ACC112 (cell line): ENCODE measurements at regions not wholly inside any gene's neighbourhood (a gene's known extent, or its start where the extent isn't known, plus 50 kb on each side); places are given as distances from the start of the nearest gene placed in this dataset.

Experiments used
- H2AFZ ChIP-seq: fragments of 200-600 bp; sonication (generic); one replicate; pipeline ENCODE4 v1.6.0; 2017; ENCODE audit warnings: antibody characterized with exemption, low read length; ENCODE audit not compliant: unreplicated experiment
- H3K27ac ChIP-seq: fragments of 200-600 bp; sonication (generic); 2 replicates; pipeline ENCODE4 v1.5.1; 2014; ENCODE audit warnings: low read depth, mild to moderate bottlenecking, antibody characterized with exemption, low read length, moderate library complexity
- H3K27me3 ChIP-seq: fragments of 200-600 bp; sonication (generic); 2 replicates; pipeline ENCODE4 v1.6.1; 2014; ENCODE audit warnings: mild to moderate bottlenecking, antibody characterized with exemption, low read length, moderate library complexity, mixed read lengths; ENCODE audit not compliant: insufficient read depth
- H3K36me3 ChIP-seq: fragments of 200-600 bp; sonication (generic); 2 replicates; pipeline ENCODE4 v1.6.1; 2016; ENCODE audit warnings: mild to moderate bottlenecking, antibody characterized with exemption, low read length, moderate library complexity, mixed read lengths; ENCODE audit not compliant: insufficient read depth
- H3K4me1 ChIP-seq: fragments of 200-600 bp; sonication (generic); one replicate; pipeline ENCODE4 v1.6.1; 2016; ENCODE audit warnings: low read length, mixed read lengths; ENCODE audit not compliant: insufficient read depth, unreplicated experiment, control insufficient read depth
- H3K4me3 ChIP-seq: fragments of 200-600 bp; sonication (generic); 2 replicates; pipeline ENCODE4 v1.5.1; 2014; ENCODE audit warnings: mild to moderate bottlenecking, low read depth, low read length
- H3K79me2 ChIP-seq: fragments of 200-600 bp; sonication (generic); one replicate; pipeline ENCODE4 v1.6.0; 2016; ENCODE audit warnings: low read length; ENCODE audit not compliant: control insufficient read depth, unreplicated experiment, insufficient read depth

GRCh38 chr4:45985038-45985437, 138.8 kb downstream of the GABRG1 start:
- H3K4me1 ChIP-seq = no peaks in the 10 kb centered on the region
- no peaks in the 10 kb centered on the region for H3K79me2 ChIP-seq
- no peak overlapping the region for H3K4me3 ChIP-seq
- H3K36me3 ChIP-seq = no peaks in the 10 kb centered on the region
- H2AFZ ChIP-seq = no peak overlapping the region
- no peaks in the 10 kb centered on the region for H3K27me3 ChIP-seq
- H3K27ac ChIP-seq = no peak overlapping the region

- no peak overlapping the region for H2AFZ ChIP-seq
- H3K27me3 ChIP-seq = no peaks in the 10 kb centered on the region
- H3K4me3 ChIP-seq = no peak overlapping the region
- H3K79me2 ChIP-seq = no peaks in the 10 kb centered on the region
- H3K36me3 ChIP-seq = no peaks in the 10 kb centered on the region
- H3K4me1 ChIP-seq = no peaks in the 10 kb centered on the region
- H3K27ac ChIP-seq = no peak overlapping the region
These were observed 152.7 kb downstream of the GABRG1 start for GRCh38 chr4:45971108-45971507.

GRCh38 chr4:45957353-45957752, 166.5 kb downstream of the GABRG1 start:
- H3K36me3 ChIP-seq = no peaks in the 10 kb centered on the region
- no peaks in the 10 kb centered on the region for H3K27me3 ChIP-seq
- H2AFZ ChIP-seq = no peak overlapping the region
- H3K27ac ChIP-seq = no peak overlapping the region
- no peaks in the 10 kb centered on the region for H3K4me1 ChIP-seq
- H3K4me3 ChIP-seq = no peak overlapping the region
- no peaks in the 10 kb centered on the region for H3K79me2 ChIP-seq

- Histone ChIP-seq H3K27me3 (no peaks in the 10 kb centered on the region), H2AFZ (no peak overlapping the region), H3K79me2 (no peaks in the 10 kb centered on the region), H3K27ac (no peak overlapping the region), H3K4me3 (no peak overlapping the region), H3K36me3 (no peaks in the 10 kb centered on the region), H3K4me1 (no peaks in the 10 kb centered on the region)
These were observed 169.6 kb downstream of the GABRG1 start for GRCh38 chr4:45954276-45954675.

GRCh38 chr4:45951153-45951552, 172.7 kb downstream of the GABRG1 start:
- Histone ChIP-seq H3K36me3 (no peaks in the 10 kb centered on the region), H3K79me2 (no peaks in the 10 kb centered on the region), H3K4me1 (no peaks in the 10 kb centered on the region), H3K4me3 (no peak overlapping the region), H3K27ac (no peak overlapping the region), H3K27me3 (no peaks in the 10 kb centered on the region), H2AFZ (no peak overlapping the region)

GRCh38 chr4:45946699-45947098, 177.2 kb downstream of the GABRG1 start:
- no peak overlapping the region for H3K4me3 ChIP-seq
- H2AFZ ChIP-seq = no peak overlapping the region
- H3K4me1 ChIP-seq = no peaks in the 10 kb centered on the region
- no peaks in the 10 kb centered on the region for H3K79me2 ChIP-seq
- H3K36me3 ChIP-seq = no peaks in the 10 kb centered on the region
- H3K27me3 ChIP-seq = no peaks in the 10 kb centered on the region
- H3K27ac ChIP-seq = no peak overlapping the region

- no peaks in the 10 kb centered on the region for H3K27me3 ChIP-seq
- H3K36me3 ChIP-seq = no peaks in the 10 kb centered on the region
- H2AFZ ChIP-seq = no peak overlapping the region
- no peak overlapping the region for H3K4me3 ChIP-seq
- no peaks in the 10 kb centered on the region for H3K4me1 ChIP-seq
- H3K27ac ChIP-seq = no peak overlapping the region
- H3K79me2 ChIP-seq = no peaks in the 10 kb centered on the region
These were observed 179.9 kb downstream of the GABRG1 start for GRCh38 chr4:45944000-45944399.

- Histone ChIP-seq H3K4me1 (no peaks in the 10 kb centered on the region), H3K36me3 (no peaks in the 10 kb centered on the region)
These were observed 184.8 kb downstream of the GABRG1 start for GRCh38 chr4:45939056-45939455.

GRCh38 chr4:45931154-45931553, 192.7 kb downstream of the GABRG1 start:
- no peak overlapping the region for H3K27ac ChIP-seq
- H3K27me3 ChIP-seq = no peaks in the 10 kb centered on the region
- no peaks in the 10 kb centered on the region for H3K4me1 ChIP-seq
- H3K79me2 ChIP-seq = no peaks in the 10 kb centered on the region
- H3K36me3 ChIP-seq = no peaks in the 10 kb centered on the region
- H3K4me3 ChIP-seq = no peak overlapping the region
- no peak overlapping the region for H2AFZ ChIP-seq

More at GRCh38 chr4:45939056-45939455, 184.8 kb downstream of the GABRG1 start:
- H3K27ac ChIP-seq = no peak overlapping the region
- H3K79me2 ChIP-seq = no peaks in the 10 kb centered on the region
- H2AFZ ChIP-seq = no peak overlapping the region
- no peak overlapping the region for H3K4me3 ChIP-seq
- H3K27me3 ChIP-seq = no peaks in the 10 kb centered on the region

- Histone ChIP-seq H3K36me3 (no peaks in the 10 kb centered on the region), H3K79me2 (no peaks in the 10 kb centered on the region), H3K27me3 (no peaks in the 10 kb centered on the region), H3K27ac (no peak overlapping the region), H3K4me3 (no peak overlapping the region), H2AFZ (no peak overlapping the region), H3K4me1 (no peaks in the 10 kb centered on the region)
These were observed 196.2 kb downstream of the GABRG1 start for GRCh38 chr4:45927641-45928040.

GRCh38 chr4:45925809-45926208, 198.0 kb downstream of the GABRG1 start:
- H3K4me1 ChIP-seq = no peaks in the 10 kb centered on the region
- no peaks in the 10 kb centered on the region for H3K27me3 ChIP-seq
- no peaks in the 10 kb centered on the region for H3K36me3 ChIP-seq
- H3K79me2 ChIP-seq = no peaks in the 10 kb centered on the region
- H3K4me3 ChIP-seq = no peak overlapping the region
- no peak overlapping the region for H3K27ac ChIP-seq
- H2AFZ ChIP-seq = no peak overlapping the region
